HEK293 (cell line): ENCODE measurements at regions not wholly inside any gene's neighbourhood (a gene's known extent, or its start where the extent isn't known, plus 50 kb on each side); places are given as distances from the start of the nearest gene placed in this dataset.

ENCODE experiments used
- HOXA7 ChIP-seq: sonication (generic); formaldehyde crosslinking; IDR thresholded peaks from 2 replicates; pipeline ENCODE4 v1.8.1; 2022; ENCODE audit warnings: missing genetic modification reagents, borderline replicate concordance
- ZNF121 ChIP-seq: fragments of 450-650 bp; formaldehyde crosslinking; IDR thresholded peaks from 2 replicates; pipeline ENCODE4 v1.5.1; 2016; ENCODE audit warnings: missing biosample characterization, missing genetic modification characterization
- ZNF596 ChIP-seq: fragments of 450-650 bp; IDR thresholded peaks from 2 replicates; pipeline ENCODE4 v1.5.0; 2018; ENCODE audit warnings: missing biosample characterization, mild to moderate bottlenecking, missing genetic modification characterization, moderate library complexity
- TF ChIP-seq, protein P1 (sequence below): fragments of 450-650 bp; formaldehyde crosslinking; IDR thresholded peaks from 2 replicates; pipeline ENCODE4 v1.5.1; 2016; ENCODE audit warnings: missing biosample characterization, missing genetic modification characterization

DNA sequence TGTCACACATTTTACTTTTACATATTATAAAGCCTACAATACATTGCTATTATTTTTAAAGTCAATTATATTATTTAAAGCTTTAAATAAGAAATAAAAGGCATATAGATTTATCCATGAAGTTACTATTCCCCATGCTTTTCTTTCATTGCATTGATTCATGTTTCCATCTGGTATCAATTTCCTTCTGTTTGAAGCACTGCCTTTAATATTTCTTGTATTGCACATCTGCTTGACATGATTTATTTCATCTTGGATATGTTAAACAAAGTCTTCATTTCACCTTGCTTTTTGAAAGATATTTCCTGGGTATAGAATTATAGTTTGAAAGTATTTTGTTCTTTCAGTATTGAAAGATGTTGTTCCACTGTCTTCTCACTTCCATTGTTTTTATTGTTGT lies 174.3 kb upstream of the MBNL1 start:
- TF ChIP-seq, protein P1, sequence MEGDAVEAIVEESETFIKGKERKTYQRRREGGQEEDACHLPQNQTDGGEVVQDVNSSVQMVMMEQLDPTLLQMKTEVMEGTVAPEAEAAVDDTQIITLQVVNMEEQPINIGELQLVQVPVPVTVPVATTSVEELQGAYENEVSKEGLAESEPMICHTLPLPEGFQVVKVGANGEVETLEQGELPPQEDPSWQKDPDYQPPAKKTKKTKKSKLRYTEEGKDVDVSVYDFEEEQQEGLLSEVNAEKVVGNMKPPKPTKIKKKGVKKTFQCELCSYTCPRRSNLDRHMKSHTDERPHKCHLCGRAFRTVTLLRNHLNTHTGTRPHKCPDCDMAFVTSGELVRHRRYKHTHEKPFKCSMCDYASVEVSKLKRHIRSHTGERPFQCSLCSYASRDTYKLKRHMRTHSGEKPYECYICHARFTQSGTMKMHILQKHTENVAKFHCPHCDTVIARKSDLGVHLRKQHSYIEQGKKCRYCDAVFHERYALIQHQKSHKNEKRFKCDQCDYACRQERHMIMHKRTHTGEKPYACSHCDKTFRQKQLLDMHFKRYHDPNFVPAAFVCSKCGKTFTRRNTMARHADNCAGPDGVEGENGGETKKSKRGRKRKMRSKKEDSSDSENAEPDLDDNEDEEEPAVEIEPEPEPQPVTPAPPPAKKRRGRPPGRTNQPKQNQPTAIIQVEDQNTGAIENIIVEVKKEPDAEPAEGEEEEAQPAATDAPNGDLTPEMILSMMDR (tag by site-specific recombination), result no peak
- TF ChIP-seq ZNF596 (tag by site-specific recombination) (no peak), HOXA7 (no peak), ZNF121 (tag by site-specific recombination) (no peak)
